Mucosa of descending colon (tissue), 3 donors: ENCODE measurements at regions not wholly inside any gene's neighbourhood (a gene's known extent, or its start where the extent isn't known, plus 50 kb on each side); places are given as distances from the start of the nearest gene placed in this dataset.

Source experiments
- ATAC-seq: fragments of 200-7000 bp; cut with Tn5 transposase; one replicate; pipeline ENCODE4 v1.9.1; 2020; ENCODE audit warnings: mild to moderate bottlenecking, moderate library complexity
- DNase-seq, 3 donors: peaks; one replicate each; pipeline ENCODE4 v3.0.0-alpha.2; 2020
- H3K36me3 ChIP-seq: fragments of 200-600 bp; one replicate; pipeline ENCODE4 v1.8.0; 2021; ENCODE audit warnings: low read depth, mild to moderate bottlenecking
- H3K4me1 ChIP-seq: fragments of 200-600 bp; one replicate; pipeline ENCODE4 v1.8.0; 2021; ENCODE audit warnings: low read depth, mild to moderate bottlenecking
- H3K4me3 ChIP-seq: fragments of 200-600 bp; one replicate; pipeline ENCODE4 v1.8.0; 2021; ENCODE audit warnings: mild to moderate bottlenecking
- H3K9me3 ChIP-seq: fragments of 200-600 bp; one replicate; pipeline ENCODE4 v1.8.0; 2021; ENCODE audit warnings: mild to moderate bottlenecking
- CTCF ChIP-seq: fragments of 200-600 bp; IDR thresholded peaks from one replicate; pipeline ENCODE4 v1.8.0; 2022; ENCODE audit warnings: antibody characterized with exemption, mild to moderate bottlenecking
- intact Hi-C, 2 donors: fragments of 100-400 bp; cut with DNase I in 1 of 2; cut with micrococcal nuclease in 1 of 2; formaldehyde crosslinking; loops; one replicate each; pipeline versions ENCODE4 v1.11.0 to v1.11.1; 2022; cut with DNase I, micrococcal nuclease
- donor health status: DM: no; HTN: no; CAD: no; lungs with moderate emphysema.
- donor health status: DM: no; HTN: no; CAD: no.
- donor health status: DM: no; HTN: yes; CAD: no.

- no peak for ATAC-seq
- Histone ChIP-seq H3K4me3 (no peak overlapping the region), H3K9me3 (no peaks in the 10 kb centered on the region), H3K36me3 (no peaks in the 10 kb centered on the region), H3K4me1 (peaks cover 8% of the 10 kb centered on the region)
- intact Hi-C loops: no loop called here
- DNase-seq: no peak
- no peak for TF ChIP-seq CTCF
Measured at GRCh38 chr4:38366997-38367396, 297.0 kb upstream of the KLF3 start.

GRCh38 chr4:38367642-38368174 lies 296.3 kb upstream of the KLF3 start:
- intact Hi-C loops: no loop called here
- peaks cover 8% of the 10 kb centered on the region for H3K4me1 ChIP-seq
- no peaks in the 10 kb centered on the region for H3K36me3 ChIP-seq
- no peak overlapping the region for H3K4me3 ChIP-seq
- DNase-seq: no peak
- no peak for ATAC-seq
- H3K9me3 ChIP-seq: no peaks in the 10 kb centered on the region
- no peak for TF ChIP-seq CTCF

GRCh38 chr4:38368613-38369012 lies 295.4 kb upstream of the KLF3 start:
- H3K4me3 ChIP-seq: no peak overlapping the region
- no peaks in the 10 kb centered on the region for H3K9me3 ChIP-seq
- no peak for TF ChIP-seq CTCF
- H3K4me1 ChIP-seq: peaks cover 8% of the 10 kb centered on the region
- intact Hi-C loops: no loop called here
- no peak for ATAC-seq
- H3K36me3 ChIP-seq: no peaks in the 10 kb centered on the region
- no peak for DNase-seq

GRCh38 chr4:38371391-38371851 lies 292.6 kb upstream of the KLF3 start:
- Histone ChIP-seq H3K4me3 (no peak overlapping the region), H3K36me3 (no peaks in the 10 kb centered on the region), H3K9me3 (no peaks in the 10 kb centered on the region), H3K4me1 (peaks cover 3% of the 10 kb centered on the region)
- TF ChIP-seq CTCF: no peak
- intact Hi-C loops: no loop called here
- ATAC-seq (peak; percentile 66), DNase-seq (no peak)

- DNase-seq (no peak), ATAC-seq (no peak)
- no peaks in the 10 kb centered on the region for H3K4me1 ChIP-seq
- no peak for TF ChIP-seq CTCF
- no peaks in the 10 kb centered on the region for H3K9me3 ChIP-seq
- intact Hi-C loops: no loop called here
- H3K4me3 ChIP-seq: no peak overlapping the region
- H3K36me3 ChIP-seq: no peaks in the 10 kb centered on the region
Measured at GRCh38 chr4:38373375-38373774, 290.6 kb upstream of the KLF3 start.

GRCh38 chr4:38377195-38377594 lies 286.8 kb upstream of the KLF3 start:
- intact Hi-C loops: no loop called here
- Histone ChIP-seq H3K4me3 (no peak overlapping the region), H3K9me3 (no peaks in the 10 kb centered on the region), H3K4me1 (no peaks in the 10 kb centered on the region), H3K36me3 (no peaks in the 10 kb centered on the region)
- no peak for TF ChIP-seq CTCF
- ATAC-seq (no peak), DNase-seq (no peak)
